SU-DHL-6 (cell line): ENCODE measurements at regions not wholly inside any gene's neighbourhood (a gene's known extent, or its start where the extent isn't known, plus 50 kb on each side); places are given as distances from the start of the nearest gene placed in this dataset.

Experiments
- H2AFZ ChIP-seq: fragments of 200-600 bp; sonication (generic); 2 replicates; pipeline ENCODE4 v1.6.1; 2014; ENCODE audit warnings: low read depth, mild to moderate bottlenecking, moderate library complexity, mixed read lengths, antibody characterized with exemption, low read length; ENCODE audit not compliant: severe bottlenecking
- H3F3A ChIP-seq: fragments of 200-600 bp; shearing (Covaris generic); 2 replicates; pipeline ENCODE4 v1.6.0; 2016; ENCODE audit warnings: antibody characterized with exemption, mild to moderate bottlenecking; ENCODE audit not compliant: insufficient read depth
- H3K27ac ChIP-seq: fragments of 200-600 bp; sonication (generic); 2 replicates; pipeline ENCODE4 v1.5.1; 2016; ENCODE audit warnings: low read depth, mild to moderate bottlenecking, low read length, moderate library complexity, mixed read lengths
- H3K27me3 ChIP-seq: fragments of 200-600 bp; sonication (generic), shearing (Covaris generic); 2 replicates; pipeline ENCODE4 v1.6.0; 2014; ENCODE audit warnings: mild to moderate bottlenecking, low read length
- H3K36me3 ChIP-seq: fragments of 200-600 bp; sonication (generic); 2 replicates; pipeline ENCODE4 v1.6.1; 2014; ENCODE audit warnings: mild to moderate bottlenecking, low read length, mixed read lengths
- H3K4me2 ChIP-seq: fragments of 300-600, 200-600 bp; shearing (Covaris generic), sonication (generic); 2 replicates; pipeline ENCODE4 v1.6.0; 2014; ENCODE audit warnings: low read length, low read depth, mild to moderate bottlenecking; ENCODE audit not compliant: poor library complexity, severe bottlenecking
- H3K4me3 ChIP-seq: fragments of 200-600 bp; sonication (generic); 2 replicates; pipeline ENCODE4 v1.5.1; 2014; ENCODE audit warnings: antibody characterized with exemption, low read length, mild to moderate bottlenecking, mixed read lengths; ENCODE audit not compliant: insufficient read depth, poor library complexity, severe bottlenecking
- H3K79me2 ChIP-seq: fragments of 200-600 bp; sonication (generic); 2 replicates; pipeline ENCODE4 v1.6.1; 2014; ENCODE audit warnings: mild to moderate bottlenecking, low read length, moderate library complexity; ENCODE audit not compliant: insufficient read depth
- H3K9ac ChIP-seq: fragments of 200-600 bp; sonication (generic); 2 replicates; pipeline ENCODE4 v1.7.0; 2014; ENCODE audit warnings: mild to moderate bottlenecking, low read length
- H3K9me2 ChIP-seq: fragments of 200-600 bp; sonication (generic); replicated peaks from 2 replicates; pipeline ENCODE4 v1.6.1; 2014; ENCODE audit warnings: low read length; ENCODE audit not compliant: insufficient read depth
- H3K9me3 ChIP-seq: fragments of 200-600 bp; sonication (generic); 2 replicates; pipeline ENCODE4 v1.6.1; 2014; ENCODE audit warnings: low read length, mixed read lengths; ENCODE audit not compliant: insufficient read depth
- H4K20me1 ChIP-seq: fragments of 200-600 bp; sonication (generic); 2 replicates; pipeline ENCODE4 v1.6.1; 2014; ENCODE audit warnings: low read depth, mild to moderate bottlenecking, antibody characterized with exemption, low read length, moderate library complexity, mixed read lengths
- EZH2phosphoT487 ChIP-seq: fragments of 200-600 bp; sonication (generic), shearing (Covaris generic); conservative IDR thresholded peaks from 2 replicates; pipeline ENCODE4 v1.6.1; 2018; ENCODE audit warnings: mild to moderate bottlenecking, antibody characterized with exemption, low read length, moderate library complexity, mixed read lengths
- TF ChIP-seq, protein P1 (sequence below): fragments of 200-600 bp; sonication (generic); IDR thresholded peaks from one replicate; pipeline ENCODE4 v1.5.1; 2017; ENCODE audit warnings: antibody characterized with exemption, mild to moderate bottlenecking, low read length, moderate library complexity; ENCODE audit not compliant: insufficient read depth, poor library complexity, severe bottlenecking

DNA sequence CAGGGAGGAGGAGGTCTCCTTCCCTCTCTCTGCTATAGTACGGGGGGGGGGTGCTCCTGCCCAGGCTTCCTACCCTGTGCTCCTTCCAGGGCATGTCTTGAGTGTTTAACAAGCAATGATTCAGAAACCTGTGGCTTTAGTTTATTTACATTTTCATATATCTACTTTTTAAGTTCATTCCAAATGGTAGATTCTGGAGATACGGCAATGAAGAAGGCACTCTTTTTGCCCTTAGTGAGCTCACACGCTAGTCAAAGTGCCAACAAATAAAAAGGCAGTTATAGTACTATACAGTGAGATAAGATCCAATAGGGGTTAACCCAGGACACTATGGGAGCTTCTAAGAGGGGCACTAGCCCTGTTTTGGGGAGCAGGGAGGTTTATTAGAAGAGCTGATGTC, 169.3 kb upstream of the CACNA1E start:
- Histone ChIP-seq H3K9ac (no peak overlapping the region), H3K36me3 (no peaks in the 10 kb centered on the region), H3K9me2 (no peaks in the 10 kb centered on the region), H2AFZ (no peak overlapping the region), H3K79me2 (no peaks in the 10 kb centered on the region), H3K9me3 (no peaks in the 10 kb centered on the region), H3K27me3 (no peaks in the 10 kb centered on the region), H4K20me1 (no peaks in the 10 kb centered on the region), H3K27ac (no peak overlapping the region), H3K4me2 (no peak overlapping the region), H3F3A (no peaks in the 10 kb centered on the region), H3K4me3 (no peak overlapping the region)
- TF ChIP-seq EZH2phosphoT487 = no peak
- TF ChIP-seq, protein P1, sequence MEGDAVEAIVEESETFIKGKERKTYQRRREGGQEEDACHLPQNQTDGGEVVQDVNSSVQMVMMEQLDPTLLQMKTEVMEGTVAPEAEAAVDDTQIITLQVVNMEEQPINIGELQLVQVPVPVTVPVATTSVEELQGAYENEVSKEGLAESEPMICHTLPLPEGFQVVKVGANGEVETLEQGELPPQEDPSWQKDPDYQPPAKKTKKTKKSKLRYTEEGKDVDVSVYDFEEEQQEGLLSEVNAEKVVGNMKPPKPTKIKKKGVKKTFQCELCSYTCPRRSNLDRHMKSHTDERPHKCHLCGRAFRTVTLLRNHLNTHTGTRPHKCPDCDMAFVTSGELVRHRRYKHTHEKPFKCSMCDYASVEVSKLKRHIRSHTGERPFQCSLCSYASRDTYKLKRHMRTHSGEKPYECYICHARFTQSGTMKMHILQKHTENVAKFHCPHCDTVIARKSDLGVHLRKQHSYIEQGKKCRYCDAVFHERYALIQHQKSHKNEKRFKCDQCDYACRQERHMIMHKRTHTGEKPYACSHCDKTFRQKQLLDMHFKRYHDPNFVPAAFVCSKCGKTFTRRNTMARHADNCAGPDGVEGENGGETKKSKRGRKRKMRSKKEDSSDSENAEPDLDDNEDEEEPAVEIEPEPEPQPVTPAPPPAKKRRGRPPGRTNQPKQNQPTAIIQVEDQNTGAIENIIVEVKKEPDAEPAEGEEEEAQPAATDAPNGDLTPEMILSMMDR = no peak

DNA sequence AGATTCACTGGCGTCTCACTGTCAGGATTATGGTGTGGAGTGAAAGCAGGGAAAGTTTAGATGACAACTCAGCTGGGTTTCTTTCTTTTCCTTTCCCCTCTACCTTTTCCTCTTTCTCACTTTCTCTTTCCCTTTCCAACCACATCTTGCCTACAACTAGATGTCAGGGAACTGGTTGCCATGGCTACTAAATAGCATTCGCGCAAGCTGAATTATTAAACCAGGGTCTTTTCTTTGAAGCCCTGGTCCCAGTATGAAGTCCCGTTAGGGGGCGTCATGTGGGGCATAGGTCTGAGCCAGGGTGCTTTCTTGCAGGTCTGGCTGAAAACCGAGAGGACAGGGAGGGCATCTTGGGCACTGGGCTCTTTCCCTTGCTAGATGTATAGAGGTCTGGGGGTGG, 168.4 kb upstream of the CACNA1E start:
- Histone ChIP-seq H3K27me3 (no peaks in the 10 kb centered on the region), H2AFZ (no peak overlapping the region), H3K9me2 (no peaks in the 10 kb centered on the region), H3K27ac (no peak overlapping the region), H3F3A (no peaks in the 10 kb centered on the region), H3K9ac (no peak overlapping the region), H3K4me2 (no peak overlapping the region), H3K36me3 (no peaks in the 10 kb centered on the region), H3K9me3 (no peaks in the 10 kb centered on the region), H4K20me1 (no peaks in the 10 kb centered on the region), H3K4me3 (no peak overlapping the region), H3K79me2 (no peaks in the 10 kb centered on the region)
- no peak for TF ChIP-seq EZH2phosphoT487
- TF ChIP-seq, protein P1 = no peak

- no peaks in the 10 kb centered on the region for H4K20me1 ChIP-seq
- no peaks in the 10 kb centered on the region for H3K36me3 ChIP-seq
- H3K9ac ChIP-seq = no peak overlapping the region
- H3K4me3 ChIP-seq = no peak overlapping the region
- no peaks in the 10 kb centered on the region for H3K9me3 ChIP-seq
- H3F3A ChIP-seq = no peaks in the 10 kb centered on the region
- H3K4me2 ChIP-seq = no peak overlapping the region
- H2AFZ ChIP-seq = no peak overlapping the region
- H3K9me2 ChIP-seq = no peaks in the 10 kb centered on the region
- H3K79me2 ChIP-seq = no peaks in the 10 kb centered on the region
- no peak for TF ChIP-seq EZH2phosphoT487
- TF ChIP-seq, protein P1 = no peak
- no peak overlapping the region for H3K27ac ChIP-seq
- H3K27me3 ChIP-seq = no peaks in the 10 kb centered on the region
These were observed 165.9 kb upstream of the CACNA1E start for GRCh38 chr1:181317261-181317930.
